GM18873 (cell line): ENCODE measurements at regions not wholly inside any gene's neighbourhood (a gene's known extent, or its start where the extent isn't known, plus 50 kb on each side); places are given as distances from the start of the nearest gene placed in this dataset.

Experiments
- ATAC-seq: cut with Tn5 transposase; IDR thresholded peaks from one replicate; pipeline ENCODE4 v1.9.1; 2021; ENCODE audit warnings: mild to moderate bottlenecking, moderate library complexity, moderate number of reproducible peaks; ENCODE audit not compliant: unreplicated experiment, low FRiP score

- no peak for ATAC-seq
These were observed 155.4 kb upstream of the TPM1 start for GRCh38 chr15:62887113-62887570.

- no peak for ATAC-seq
These were observed 153.9 kb upstream of the TPM1 start for GRCh38 chr15:62888623-62889022.

DNA sequence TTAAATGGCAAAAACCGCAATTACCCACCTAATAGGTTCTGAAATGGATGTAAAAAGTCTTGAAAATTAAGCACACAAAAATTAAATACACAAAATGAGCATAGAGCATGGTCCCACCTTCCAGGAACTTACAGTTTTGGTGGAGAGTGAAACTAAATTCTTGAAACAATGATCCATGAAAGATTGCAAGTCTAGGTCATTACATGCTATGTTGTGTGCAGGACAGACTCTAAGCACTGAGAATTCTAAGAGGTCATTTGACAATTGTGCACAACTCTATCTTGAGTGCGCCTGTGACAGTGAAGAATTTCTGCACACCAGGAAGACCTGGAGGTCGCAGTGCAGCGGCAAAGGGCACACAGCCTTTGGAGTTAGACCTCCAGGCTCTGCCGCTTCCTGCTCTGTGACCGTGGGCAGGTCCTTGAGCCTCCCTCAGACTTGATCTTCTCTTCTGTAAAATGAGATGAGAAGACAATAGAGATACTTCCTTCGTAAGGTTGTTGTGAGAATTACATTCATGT, 153.3 kb upstream of the TPM1 start:
- no peak for ATAC-seq

GRCh38 chr15:62889734-62890505, 152.6 kb upstream of the TPM1 start:
- ATAC-seq = no peak

- ATAC-seq = no peak
These were observed 148.0 kb upstream of the TPM1 start for GRCh38 chr15:62894322-62895085.

GRCh38 chr15:62895139-62895866, 147.2 kb upstream of the TPM1 start:
- ATAC-seq = no peak

- ATAC-seq = no peak
These were observed 146.6 kb upstream of the TPM1 start for GRCh38 chr15:62895905-62896316.

- ATAC-seq = no peak
These were observed 146.1 kb upstream of the TPM1 start for GRCh38 chr15:62896380-62896866.

GRCh38 chr15:62896969-62897486, 145.5 kb upstream of the TPM1 start:
- ATAC-seq = no peak

DNA sequence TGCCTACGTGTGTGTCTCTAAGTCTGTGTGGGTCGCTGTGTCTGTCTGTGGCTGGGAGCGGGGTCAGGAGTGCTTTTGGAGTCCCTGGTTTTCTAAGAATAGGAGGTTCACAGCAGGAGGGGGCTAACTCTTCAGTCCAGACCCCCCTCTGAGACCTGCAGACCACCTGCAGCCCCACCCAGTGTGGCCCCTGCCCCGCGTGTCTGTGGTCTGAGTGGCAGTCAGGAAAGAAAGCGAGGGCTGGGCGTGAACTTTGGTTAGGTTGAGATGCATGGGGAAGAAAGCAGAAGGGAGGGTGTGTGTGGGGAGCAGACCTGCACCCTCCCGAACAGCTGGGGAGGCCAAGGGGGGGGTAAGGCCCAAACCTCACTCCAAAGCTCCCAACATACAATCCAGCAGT, 144.9 kb upstream of the TPM1 start:
- no peak for ATAC-seq

DNA sequence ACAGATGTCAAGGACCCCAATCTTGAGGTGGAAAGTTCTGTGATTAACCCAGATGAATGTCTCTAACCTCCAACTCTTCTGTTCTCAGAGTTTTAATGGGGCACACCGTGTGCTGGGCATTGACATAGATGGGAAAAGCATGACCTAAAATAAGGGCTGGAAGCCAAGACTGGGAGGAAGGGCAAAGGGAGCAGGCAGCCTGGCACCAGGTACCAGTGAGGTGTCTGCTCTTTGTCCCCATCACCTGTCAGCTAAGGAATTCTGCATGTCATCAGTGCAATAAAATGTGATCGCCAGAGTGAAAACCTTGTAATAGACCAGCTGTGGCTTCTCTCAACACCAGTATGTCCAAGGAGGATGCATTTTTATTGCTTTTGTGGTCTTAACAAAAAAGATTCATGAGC, 143.5 kb upstream of the TPM1 start:
- no peak for ATAC-seq

- no peak for ATAC-seq
These were observed 142.3 kb upstream of the TPM1 start for GRCh38 chr15:62900071-62900802.

GRCh38 chr15:62901087-62901486, 141.5 kb upstream of the TPM1 start:
- no peak for ATAC-seq

- no peak for ATAC-seq
These were observed 140.5 kb upstream of the TPM1 start for GRCh38 chr15:62901909-62902546.

- ATAC-seq = no peak
These were observed 139.7 kb upstream of the TPM1 start for GRCh38 chr15:62902821-62903220.

- ATAC-seq = no peak
These were observed 139.1 kb upstream of the TPM1 start for GRCh38 chr15:62903437-62903836.

DNA sequence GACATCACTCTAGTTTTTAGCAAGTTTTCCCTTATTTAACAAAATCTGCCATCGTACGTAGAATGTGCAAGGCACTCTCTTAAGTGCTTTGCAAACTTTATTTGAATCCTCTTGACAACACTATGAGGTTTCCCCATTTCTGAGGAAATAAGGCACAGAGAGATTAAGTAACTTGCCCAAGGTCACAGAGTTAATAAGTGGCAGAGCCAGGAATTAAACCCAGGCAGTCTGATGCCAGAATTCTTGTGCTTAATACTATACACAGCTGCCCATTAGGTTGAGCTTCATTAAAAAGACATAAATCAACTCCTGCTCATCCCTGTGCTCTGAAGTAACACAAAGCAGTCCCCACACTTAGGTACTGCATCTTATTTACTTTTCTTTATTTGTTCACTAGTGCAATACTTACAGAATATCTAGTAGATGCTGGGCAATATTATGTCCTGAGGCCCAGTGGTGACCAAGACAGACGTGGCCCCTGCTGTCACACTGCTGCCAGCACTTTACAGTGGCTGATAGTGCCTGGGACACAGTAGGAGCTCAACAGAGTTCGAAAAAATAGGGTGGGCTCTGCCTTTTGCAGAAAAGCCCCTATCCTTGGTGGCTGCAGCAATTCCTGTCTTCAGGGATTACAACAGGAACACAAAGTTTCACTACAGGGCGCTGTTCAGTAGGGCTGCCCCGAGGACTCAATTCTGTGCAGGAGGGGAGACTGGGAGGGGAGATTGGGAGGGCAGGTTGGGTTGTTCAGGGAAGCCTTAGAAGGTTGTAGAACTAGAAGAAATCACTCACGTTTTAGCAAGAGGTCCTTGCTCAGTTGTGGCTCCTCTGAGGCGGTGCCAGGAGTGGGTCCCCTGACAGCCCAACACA, 138.3 kb upstream of the TPM1 start:
- no peak for ATAC-seq

- ATAC-seq = no peak
These were observed 135.9 kb upstream of the TPM1 start for GRCh38 chr15:62906627-62907026.
